Fibroblast of lung (primary cell): ENCODE measurements at regions not wholly inside any gene's neighbourhood (a gene's known extent, or its start where the extent isn't known, plus 50 kb on each side); places are given as distances from the start of the nearest gene placed in this dataset.

ENCODE experiments used
- DNase-seq, 2 donors: peaks; one replicate each; pipeline versions ENCODE4 v3.0.0 to v3.0.0-alpha.2; 2010; ENCODE audit warnings: low read depth in 2 of 2
- H2AFZ ChIP-seq: 2 replicates; pipeline ENCODE4 v1.5.1; 2012; ENCODE audit warnings: low read length, control low read depth, inconsistent platforms
- H3K27ac ChIP-seq: 2 replicates; pipeline ENCODE4 v1.5.1; 2011; ENCODE audit warnings: low read length, control low read depth; ENCODE audit not compliant: insufficient read depth
- H3K27me3 ChIP-seq: 2 replicates; pipeline ENCODE4 v1.5.1; 2011; ENCODE audit warnings: mild to moderate bottlenecking, low read length; ENCODE audit not compliant: control insufficient read depth, insufficient read depth
- H3K36me3 ChIP-seq: 2 replicates; pipeline ENCODE4 v1.5.1; 2011; ENCODE audit warnings: low read length; ENCODE audit not compliant: control insufficient read depth, insufficient read depth
- H3K4me1 ChIP-seq: 2 replicates; pipeline ENCODE4 v1.5.1; 2011; ENCODE audit warnings: low read length; ENCODE audit not compliant: control insufficient read depth, insufficient read depth; ENCODE audit errors: extremely low read depth
- H3K4me2 ChIP-seq: 2 replicates; pipeline ENCODE4 v1.5.1; 2011; ENCODE audit warnings: low read length, control low read depth; ENCODE audit not compliant: insufficient read depth; ENCODE audit errors: extremely low read depth
- H3K4me3 ChIP-seq, 4 experiments: fragments of 200-600 bp in 1 of 4; sonication (generic) in 1 of 4; replicated peaks in 1 of 4; 2 replicates each; pipeline ENCODE4 v1.5.1; 2011 to 2016; ENCODE audit warnings: low read length in 4 of 4, low read depth in 3 of 4, mild to moderate bottlenecking in 3 of 4, control low read depth in 2 of 4, inconsistent platforms in 1 of 4, mixed read lengths in 1 of 4; ENCODE audit not compliant: insufficient read depth in 1 of 4; ENCODE audit errors: control extremely low read depth in 1 of 4
- H3K79me2 ChIP-seq: 2 replicates; pipeline ENCODE4 v1.5.1; 2012; ENCODE audit warnings: mild to moderate bottlenecking, low read length, inconsistent platforms; ENCODE audit not compliant: control insufficient read depth, insufficient read depth
- H3K9ac ChIP-seq: 2 replicates; pipeline ENCODE4 v1.5.1; 2011; ENCODE audit warnings: mild to moderate bottlenecking, low read length, control low read depth; ENCODE audit not compliant: insufficient read depth
- H3K9me3 ChIP-seq: 2 replicates; pipeline ENCODE4 v1.5.1; 2012; ENCODE audit warnings: low read depth, low read length; ENCODE audit not compliant: control insufficient read depth, insufficient read depth
- H4K20me1 ChIP-seq: 2 replicates; pipeline ENCODE4 v1.5.1; 2011; ENCODE audit warnings: low read length; ENCODE audit not compliant: control insufficient read depth, insufficient read depth; ENCODE audit errors: extremely low read depth
- CTCF ChIP-seq, 2 donors: IDR thresholded peaks in 1 of 2; conservative IDR thresholded peaks in 1 of 2; 1 replicate in 1 of 2; 2 replicates in 1 of 2; pipeline ENCODE4 v1.5.1; 2011 to 2012; ENCODE audit warnings: low read length in 2 of 2, control low read depth in 1 of 2, inconsistent platforms in 1 of 2, low read depth in 1 of 2, mild to moderate bottlenecking in 1 of 2
- EZH2 ChIP-seq: IDR thresholded peaks from 2 replicates; pipeline ENCODE4 v1.5.1; 2012; ENCODE audit warnings: low read length, control low read depth, mild to moderate bottlenecking; ENCODE audit errors: missing control alignments

DNA sequence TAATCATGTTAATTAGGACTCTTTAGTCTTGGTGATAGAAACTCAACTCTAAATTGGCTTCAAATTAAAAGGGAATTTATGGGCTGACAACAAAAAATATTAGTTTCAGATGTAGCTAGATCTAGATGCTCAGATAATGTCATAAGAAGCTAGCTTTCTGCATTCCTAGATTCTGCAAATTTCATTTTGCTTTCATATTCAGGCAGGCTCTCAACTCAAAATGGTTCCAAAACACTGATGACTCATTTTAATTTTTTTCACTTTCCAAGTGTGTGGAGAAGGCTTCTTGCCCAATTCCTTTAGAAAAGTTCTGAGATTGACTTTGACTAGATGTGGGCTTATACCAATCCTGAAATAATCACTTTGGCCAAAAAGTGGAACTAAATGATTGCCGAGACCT lies 236.7 kb upstream of the GOT2 start:
- Histone ChIP-seq H3K4me2 (no peak overlapping the region), H3K4me1 (no peaks in the 10 kb centered on the region), H3K9ac (no peak overlapping the region), H3K36me3 (no peaks in the 10 kb centered on the region), H4K20me1 (no peaks in the 10 kb centered on the region), H3K27ac (no peak overlapping the region), H3K4me3 (no peak overlapping the region), H3K27me3 (no peaks in the 10 kb centered on the region), H3K79me2 (no peaks in the 10 kb centered on the region), H3K9me3 (no peaks in the 10 kb centered on the region), H2AFZ (no peak overlapping the region)
- TF ChIP-seq EZH2: no peak
- TF ChIP-seq CTCF (conservative IDR thresholded peaks at IDR 0.05 in 1 of 2, IDR thresholded peaks at IDR 0.05 in 1 of 2; ENCODE audit: low read depth in 1 of 2, low read length in 2 of 2): no peak
- DNase-seq: peak; percentile 4 to 28

DNA sequence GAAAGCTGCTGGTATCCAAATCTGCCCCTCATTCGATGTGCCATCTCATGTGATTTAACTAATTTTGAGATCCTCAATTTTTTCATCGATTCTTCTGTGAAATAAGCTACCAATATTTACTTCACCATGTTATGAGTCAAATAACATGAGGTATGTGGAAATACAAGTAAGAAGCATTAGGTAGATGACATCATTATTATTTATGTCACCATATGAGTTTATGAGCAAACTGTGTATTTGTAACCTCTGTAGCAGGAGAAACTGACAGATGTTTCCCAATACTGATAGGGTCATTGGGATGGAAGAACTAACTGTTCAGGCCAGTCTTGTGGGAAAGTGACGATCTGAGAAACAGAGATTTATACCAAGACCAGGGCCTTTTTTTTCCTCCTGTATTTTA lies 229.4 kb upstream of the GOT2 start:
- no peak for DNase-seq
- Histone ChIP-seq H3K9ac (no peak overlapping the region), H4K20me1 (no peaks in the 10 kb centered on the region), H3K36me3 (no peaks in the 10 kb centered on the region), H3K27me3 (no peaks in the 10 kb centered on the region), H3K27ac (no peak overlapping the region), H2AFZ (no peak overlapping the region), H3K79me2 (no peaks in the 10 kb centered on the region), H3K9me3 (no peaks in the 10 kb centered on the region), H3K4me2 (no peak overlapping the region), H3K4me3 (no peak overlapping the region), H3K4me1 (no peaks in the 10 kb centered on the region)
- TF ChIP-seq EZH2 (no peak), CTCF (conservative IDR thresholded peaks at IDR 0.05 in 1 of 2, IDR thresholded peaks at IDR 0.05 in 1 of 2; ENCODE audit: low read depth in 1 of 2, low read length in 2 of 2) (no peak)

DNA sequence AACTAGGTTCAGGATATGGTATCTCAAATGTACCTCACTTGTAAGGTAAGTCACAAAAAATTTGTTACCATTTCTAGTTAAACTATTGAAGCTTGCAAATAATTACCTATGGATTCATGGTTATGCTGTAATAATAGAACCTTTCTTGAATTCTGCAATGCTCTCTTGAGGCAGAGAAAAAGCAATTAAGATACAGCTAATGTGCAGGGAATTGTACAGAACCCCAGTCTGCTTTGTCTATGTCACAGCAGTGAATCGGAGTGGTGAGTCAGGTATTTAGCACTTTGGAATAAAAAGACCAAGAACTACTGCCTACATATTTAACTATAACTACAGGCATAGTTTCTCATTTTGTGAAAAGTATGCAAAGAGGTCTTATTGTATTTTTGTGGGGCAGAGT lies 228.7 kb upstream of the GOT2 start:
- Histone ChIP-seq H3K9me3 (no peaks in the 10 kb centered on the region), H4K20me1 (no peaks in the 10 kb centered on the region), H3K4me2 (no peak overlapping the region), H3K36me3 (no peaks in the 10 kb centered on the region), H3K27ac (no peak overlapping the region), H2AFZ (no peak overlapping the region), H3K79me2 (no peaks in the 10 kb centered on the region), H3K9ac (no peak overlapping the region), H3K4me3 (no peak overlapping the region), H3K4me1 (no peaks in the 10 kb centered on the region), H3K27me3 (no peaks in the 10 kb centered on the region)
- DNase-seq: no peak
- TF ChIP-seq CTCF (conservative IDR thresholded peaks at IDR 0.05 in 1 of 2, IDR thresholded peaks at IDR 0.05 in 1 of 2; ENCODE audit: low read depth in 1 of 2, low read length in 2 of 2) (no peak), EZH2 (no peak)
